ENCODE measurements at regions not wholly inside any gene's neighbourhood (a gene's known extent, or its start where the extent isn't known, plus 50 kb on each side); places are given as distances from the start of the nearest gene placed in this dataset.

GRCh38 chr12:25386831-25387731 is 136.4 kb upstream of the KRAS start:
- TF ChIP-seq EZH2 (IDR thresholded peaks at IDR 0.05; ENCODE audit: borderline replicate concordance, insufficient read depth, low read length, poor library complexity, severe bottlenecking): no peak
- TF ChIP-seq EP300 (conservative IDR thresholded peaks at IDR 0.05; ENCODE audit: poor library complexity, severe bottlenecking): no peak

Data from neural cell (in vitro differentiated cells).